ENCODE measurements at regions not wholly inside any gene's neighbourhood (a gene's known extent, or its start where the extent isn't known, plus 50 kb on each side); places are given as distances from the start of the nearest gene placed in this dataset.

DNA sequence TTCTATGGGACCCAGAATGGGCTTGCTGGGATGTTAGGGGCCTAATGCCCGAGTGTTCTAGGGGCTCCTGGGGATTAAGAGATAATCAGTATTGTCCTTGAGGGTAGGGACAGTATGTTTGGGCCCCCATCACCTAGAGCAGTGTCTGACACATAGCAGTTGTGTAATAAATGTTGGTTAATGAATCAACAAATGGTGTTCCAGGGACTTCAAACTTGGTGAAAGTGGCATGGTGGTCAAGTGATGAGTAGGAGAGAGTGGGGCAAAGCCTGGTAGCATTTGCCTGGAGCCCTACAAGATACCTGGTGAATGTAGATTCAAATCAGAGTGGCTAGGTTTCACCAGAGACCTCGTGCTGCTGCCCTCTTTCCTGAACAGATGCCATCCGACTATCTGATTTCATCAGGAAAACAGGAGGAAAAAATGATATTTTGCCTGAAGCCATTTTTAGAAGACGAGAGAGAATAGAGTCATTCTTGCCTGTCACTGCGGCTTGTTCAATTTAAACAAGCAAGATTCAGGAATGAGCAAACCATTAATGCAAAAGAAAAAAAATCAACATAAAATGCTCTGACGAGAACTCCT lies 117.3 kb downstream of the RPL22L1 start:
- DNase-seq (ENCODE audit: low spot score): no peak

- DNase-seq (ENCODE audit: low spot score): no peak
Measured at GRCh38 chr3:170751899-170752293, 118.1 kb downstream of the RPL22L1 start.

DNA sequence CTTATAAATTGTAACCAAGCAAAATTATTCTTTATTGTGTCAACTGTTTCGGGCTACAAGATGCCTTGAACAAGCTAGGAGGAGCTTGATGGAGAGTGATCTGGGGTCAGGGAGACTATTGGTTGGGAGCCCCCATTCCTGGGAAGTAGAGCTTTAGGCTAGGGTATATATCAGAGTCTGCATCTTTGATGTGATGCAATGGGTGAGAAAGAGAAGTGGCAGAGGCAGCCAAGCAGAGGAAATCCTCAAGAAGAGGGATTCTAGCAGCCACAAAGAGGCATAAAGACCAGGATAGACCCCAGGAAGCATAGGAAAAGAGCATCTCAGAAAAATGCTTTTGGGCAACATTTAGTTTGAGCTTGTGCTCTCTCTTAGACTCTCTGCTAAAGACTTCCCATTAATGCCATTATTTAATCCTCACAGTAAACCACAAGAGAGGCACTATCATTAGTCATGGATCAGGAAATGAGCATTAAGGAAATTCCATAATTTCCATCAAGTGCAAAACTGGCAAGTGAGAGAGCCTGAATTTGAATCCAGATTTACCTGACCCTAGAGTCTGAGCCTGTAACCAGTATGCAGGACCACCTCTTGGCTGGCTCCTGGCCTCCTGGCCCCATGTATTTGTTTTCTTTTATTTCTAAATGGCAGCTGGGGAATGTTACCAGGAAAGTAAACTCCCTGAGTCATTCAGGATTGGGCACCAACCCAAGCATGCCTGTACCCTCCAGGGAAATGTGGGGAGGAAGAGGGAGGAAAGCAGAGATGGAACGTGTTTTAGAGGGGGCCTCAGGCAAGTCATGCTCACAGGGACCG lies 118.7 kb downstream of the RPL22L1 start:
- DNase-seq (ENCODE audit: low spot score): no peak

- DNase-seq (ENCODE audit: low spot score): no peak
Measured at GRCh38 chr3:170750478-170750830, 119.5 kb downstream of the RPL22L1 start.

DNA sequence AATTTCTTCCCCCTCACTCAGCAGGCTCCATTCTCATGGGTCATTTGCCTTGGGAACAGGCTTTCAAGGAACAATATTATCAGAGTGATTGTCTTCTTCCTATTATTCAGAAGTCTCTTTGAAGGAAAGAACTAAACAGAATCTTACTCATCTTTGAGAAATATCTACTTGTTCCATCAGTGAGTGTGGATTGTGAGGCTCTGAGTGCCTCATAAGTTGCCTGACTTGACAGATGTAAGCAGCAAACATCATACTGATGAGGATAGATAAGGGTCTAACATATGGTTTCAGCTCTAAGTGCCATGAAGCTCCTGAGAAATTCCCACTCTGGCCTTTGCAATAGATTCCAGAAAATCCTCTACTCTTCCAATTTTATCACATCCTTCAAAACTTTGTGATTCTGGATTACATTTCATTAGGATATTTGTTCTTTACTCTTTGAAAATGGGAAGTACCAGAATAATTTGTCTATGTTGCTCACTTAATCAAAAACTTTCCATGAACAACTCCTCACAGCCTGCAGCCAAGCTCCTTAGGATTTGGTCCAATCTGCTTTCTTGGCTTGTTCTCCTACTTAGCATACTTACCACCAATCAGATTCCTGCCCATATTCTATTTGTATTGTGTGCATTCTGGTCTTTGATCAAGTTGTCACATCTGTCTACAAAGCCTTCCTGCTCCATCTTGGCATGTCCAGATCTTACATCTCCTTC lies 120.1 kb downstream of the RPL22L1 start:
- no peak for DNase-seq (ENCODE audit: low spot score)

GRCh38 chr3:170749185-170749584 lies 120.8 kb downstream of the RPL22L1 start:
- DNase-seq (ENCODE audit: low spot score): no peak

DNA sequence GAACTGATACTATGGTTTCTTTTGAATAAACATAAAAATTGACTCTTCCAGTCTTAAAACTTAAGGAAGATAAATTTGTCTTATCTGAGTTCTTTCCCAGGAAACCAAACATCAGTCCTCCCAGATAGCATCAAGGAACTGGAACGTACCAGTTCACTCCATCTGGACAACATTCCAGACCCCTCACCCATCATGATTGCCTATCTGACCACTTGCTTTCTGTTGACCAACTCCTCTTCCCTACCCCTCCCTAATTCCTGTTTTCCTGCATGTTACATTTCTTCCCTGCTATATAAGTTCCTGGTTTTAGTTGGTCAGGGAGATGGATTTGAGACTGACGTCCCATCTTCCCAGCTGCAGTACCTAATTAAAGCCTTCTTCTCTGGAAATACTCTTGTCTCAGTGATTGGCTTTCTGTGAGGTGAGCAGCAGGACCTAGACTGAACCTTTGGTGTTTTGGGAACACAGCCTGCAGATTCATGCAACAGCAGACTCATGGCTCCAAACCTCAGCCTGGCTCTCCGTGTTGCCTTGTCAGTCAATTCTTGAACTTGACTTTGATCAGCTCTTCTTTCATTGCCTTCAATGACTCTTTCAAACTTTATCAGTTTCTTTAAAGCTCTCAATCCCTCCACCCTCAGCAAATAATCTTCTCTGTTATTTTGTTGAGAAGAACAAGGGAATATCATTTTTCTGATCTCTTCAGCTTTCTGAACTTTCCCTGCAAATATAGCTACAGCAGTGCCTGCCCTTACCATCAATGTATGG lies 123.6 kb downstream of the RPL22L1 start:
- no peak for DNase-seq (ENCODE audit: low spot score)

- DNase-seq (ENCODE audit: low spot score): no peak
Measured at GRCh38 chr3:170745211-170745718, 124.7 kb downstream of the RPL22L1 start.

GRCh38 chr3:170741756-170742529 lies 128.1 kb downstream of the RPL22L1 start:
- DNase-seq (ENCODE audit: low spot score): no peak

GRCh38 chr3:170740726-170741591 lies 129.0 kb downstream of the RPL22L1 start:
- peak; percentile 89 for DNase-seq (ENCODE audit: low spot score)

- DNase-seq (ENCODE audit: low spot score): no peak
Measured at GRCh38 chr3:170740285-170740684, 129.7 kb downstream of the RPL22L1 start.

GRCh38 chr3:170739410-170739809 lies 130.6 kb downstream of the RPL22L1 start:
- DNase-seq (ENCODE audit: low spot score): no peak

GRCh38 chr3:170738766-170739165 lies 131.2 kb downstream of the RPL22L1 start:
- DNase-seq (ENCODE audit: low spot score): no peak

GRCh38 chr3:170737498-170738162 lies 132.4 kb downstream of the RPL22L1 start:
- DNase-seq (ENCODE audit: low spot score): no peak

- DNase-seq (ENCODE audit: low spot score): no peak
Measured at GRCh38 chr3:170735821-170736220, 134.2 kb downstream of the RPL22L1 start.

GRCh38 chr3:170734735-170735065 lies 135.3 kb downstream of the RPL22L1 start:
- DNase-seq (ENCODE audit: low spot score): no peak

DNA sequence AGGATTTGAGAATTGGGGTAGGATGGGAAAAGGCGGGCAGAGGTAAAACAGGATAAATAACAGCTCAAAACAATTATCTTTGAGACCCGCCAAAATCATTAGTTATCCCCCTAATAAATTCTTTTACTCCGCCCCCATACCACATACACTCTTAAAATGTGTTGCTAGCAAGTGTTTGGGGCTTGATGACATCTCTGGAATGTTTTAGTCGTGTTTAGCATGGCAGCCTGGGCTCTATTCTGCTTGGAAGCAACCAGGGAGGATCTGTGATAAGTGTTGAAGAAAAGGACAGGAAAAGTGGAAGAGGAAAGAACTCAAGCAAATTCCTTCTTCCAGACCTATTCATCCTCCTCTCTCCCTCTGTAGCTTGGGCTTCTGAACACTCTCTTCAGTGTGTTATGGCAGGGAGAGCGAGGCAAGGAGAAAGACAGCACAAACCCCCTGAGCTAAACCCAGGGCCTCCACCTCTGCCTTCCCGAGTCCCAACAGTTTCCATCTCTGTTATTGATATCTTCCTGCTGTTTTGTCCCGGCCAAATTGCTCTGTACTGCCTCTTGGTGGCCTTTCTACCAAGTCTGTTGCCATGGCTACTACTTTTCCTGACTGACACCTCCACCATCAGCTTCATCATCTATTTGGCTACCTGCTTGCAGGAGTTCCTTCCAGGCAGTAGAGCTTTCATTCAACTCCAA lies 135.8 kb downstream of the RPL22L1 start:
- no peak for DNase-seq (ENCODE audit: low spot score)

DNA sequence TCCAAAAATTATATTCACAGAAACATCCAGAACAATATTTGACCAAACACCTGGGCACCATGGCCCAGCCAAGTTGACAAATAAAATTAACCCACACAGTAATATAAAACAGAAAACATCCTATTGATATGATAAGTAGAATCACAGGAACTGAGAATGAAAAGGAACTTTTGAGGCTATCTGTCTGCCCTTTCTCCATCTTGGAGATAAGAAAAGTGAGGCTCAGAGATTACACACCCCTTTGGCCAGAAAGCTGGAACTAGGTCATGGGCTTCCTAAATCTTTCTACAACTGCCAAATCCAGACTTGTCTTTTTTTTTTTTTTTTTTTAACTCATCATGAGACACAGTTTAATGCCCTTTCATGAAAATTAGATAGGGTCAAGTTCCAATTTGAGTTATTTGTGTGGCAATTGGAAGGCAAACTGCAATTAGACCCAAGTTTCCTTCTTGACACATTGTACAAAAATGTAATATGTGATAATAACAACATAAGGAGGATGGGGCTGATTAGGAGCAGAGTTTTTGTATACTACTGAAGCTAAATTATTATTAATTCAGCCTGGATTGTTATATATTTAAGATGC lies 137.2 kb downstream of the RPL22L1 start:
- DNase-seq (ENCODE audit: low spot score): no peak

- no peak for DNase-seq (ENCODE audit: low spot score)
Measured at GRCh38 chr3:170731281-170731680, 138.7 kb downstream of the RPL22L1 start.
